ENCODE measurements at regions not wholly inside any gene's neighbourhood (a gene's known extent, or its start where the extent isn't known, plus 50 kb on each side); places are given as distances from the start of the nearest gene placed in this dataset.
"Not testable (repeated sequence)": the region's sequence is repeated elsewhere in the genome, so short reads cannot be mapped to it uniquely, and the experiment has no call there.

DNA sequence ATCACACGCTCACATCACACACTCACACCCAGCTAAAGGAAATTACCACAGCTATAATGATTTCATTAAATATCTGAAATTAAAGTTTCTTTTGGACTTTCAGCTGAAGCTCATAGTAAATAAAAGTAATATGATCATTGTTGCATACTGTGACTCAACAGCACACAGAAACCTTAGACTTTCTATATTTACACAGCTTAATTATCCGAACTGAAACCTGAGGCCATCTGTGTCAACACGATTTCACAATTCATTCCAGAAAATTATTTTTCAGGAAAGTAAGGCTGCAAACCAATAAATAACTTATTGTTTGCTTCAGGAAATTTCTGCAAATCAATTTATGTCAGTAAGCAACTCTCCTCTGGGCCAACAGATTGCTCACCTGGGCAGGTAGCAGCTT is 1352.2 kb upstream of the CDH18 start:
- TF ChIP-seq CTCF, POLR2A (IDR thresholded peaks at IDR 0.05): not testable (repeated sequence)

Measured in suprapubic skin (tissue), 3 donors.